NCI-H446 (cell line): ENCODE measurements at regions not wholly inside any gene's neighbourhood (a gene's known extent, or its start where the extent isn't known, plus 50 kb on each side); places are given as distances from the start of the nearest gene placed in this dataset.
"Not testable (repeated sequence)": the region's sequence is repeated elsewhere in the genome, so short reads cannot be mapped to it uniquely, and the experiment has no call there.

Experiments used
- DNase-seq, 2 experiments: peaks; one replicate each; lab custom pipeline; 2025; lab: John Stamatoyannopoulos, UW

- DNase-seq, result no peak
These were observed 348.3 kb downstream of the CGGBP1 start for GRCh38 chr3:87710511-87710910.

GRCh38 chr3:87710028-87710427 lies 348.8 kb downstream of the CGGBP1 start:
- no peak for DNase-seq

DNA sequence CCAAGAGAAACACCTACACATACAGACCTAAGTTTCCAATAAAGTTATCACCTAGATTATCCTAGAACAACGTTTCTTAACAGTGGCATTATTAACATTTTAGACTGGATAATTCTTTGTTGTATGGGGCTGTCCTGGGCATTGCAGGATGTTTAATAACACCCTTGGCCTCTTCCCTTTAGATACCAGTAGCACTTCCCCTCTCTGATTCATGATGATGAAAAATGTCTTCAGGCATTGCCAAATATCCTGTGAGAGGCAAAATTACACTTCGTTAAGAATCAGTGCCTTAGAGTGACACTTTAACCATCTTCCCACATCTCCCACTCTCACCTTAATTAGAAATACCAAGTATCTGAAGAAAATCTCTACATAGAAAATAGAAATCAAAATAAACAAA lies 352.6 kb downstream of the CGGBP1 start:
- no peak for DNase-seq

- no peak for DNase-seq
These were observed 356.2 kb downstream of the CGGBP1 start for GRCh38 chr3:87702600-87702999.

- DNase-seq, result no peak
These were observed 362.4 kb downstream of the CGGBP1 start for GRCh38 chr3:87696124-87697013.

- DNase-seq, result no peak
These were observed 364.1 kb downstream of the CGGBP1 start for GRCh38 chr3:87694678-87695077.

DNA sequence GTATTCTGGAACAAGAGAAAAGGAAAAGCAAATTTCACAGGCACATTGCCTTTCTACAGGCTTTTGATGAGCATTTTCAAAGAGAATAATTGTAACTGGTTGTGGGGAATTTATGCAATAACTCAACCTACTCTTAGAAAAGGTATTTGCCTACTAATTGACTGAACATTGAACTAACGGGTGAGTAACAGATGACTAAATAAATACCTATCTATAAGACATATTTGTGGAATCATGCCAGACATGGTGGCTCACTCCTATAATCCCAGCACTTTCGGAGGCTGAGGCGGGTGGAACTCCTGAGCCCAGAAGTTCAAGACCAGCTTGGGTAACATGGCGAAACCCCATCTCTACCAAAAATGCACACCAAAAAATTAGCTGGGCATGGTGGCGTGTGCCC lies 367.7 kb downstream of the CGGBP1 start:
- no peak for DNase-seq

- not testable (repeated sequence) for DNase-seq
These were observed 379.7 kb downstream of the CGGBP1 start for GRCh38 chr3:87678984-87679660.

- no peak for DNase-seq
These were observed 384.2 kb downstream of the CGGBP1 start for GRCh38 chr3:87674397-87675161.

DNA sequence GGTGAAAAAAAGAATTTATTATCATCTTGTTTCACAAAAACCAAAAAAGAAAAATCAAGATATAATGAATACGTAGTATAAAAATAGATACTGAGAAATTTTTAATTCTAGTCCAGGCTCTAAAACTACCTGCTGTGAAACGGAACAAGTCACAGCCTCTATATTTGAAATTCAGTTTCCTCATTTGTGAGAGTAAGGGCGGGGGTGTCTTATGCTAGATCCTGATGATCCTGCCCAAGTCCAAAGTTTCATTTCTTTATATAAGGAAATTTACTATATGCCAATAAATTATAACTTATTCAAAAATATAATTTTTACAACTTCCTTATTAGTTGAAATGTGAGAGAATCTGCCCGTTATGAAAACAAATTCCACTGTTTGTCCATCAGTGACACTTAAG lies 385.7 kb downstream of the CGGBP1 start:
- DNase-seq, result no peak

GRCh38 chr3:87654184-87654583 lies 377.8 kb upstream of the POU1F1 start:
- no peak for DNase-seq

DNA sequence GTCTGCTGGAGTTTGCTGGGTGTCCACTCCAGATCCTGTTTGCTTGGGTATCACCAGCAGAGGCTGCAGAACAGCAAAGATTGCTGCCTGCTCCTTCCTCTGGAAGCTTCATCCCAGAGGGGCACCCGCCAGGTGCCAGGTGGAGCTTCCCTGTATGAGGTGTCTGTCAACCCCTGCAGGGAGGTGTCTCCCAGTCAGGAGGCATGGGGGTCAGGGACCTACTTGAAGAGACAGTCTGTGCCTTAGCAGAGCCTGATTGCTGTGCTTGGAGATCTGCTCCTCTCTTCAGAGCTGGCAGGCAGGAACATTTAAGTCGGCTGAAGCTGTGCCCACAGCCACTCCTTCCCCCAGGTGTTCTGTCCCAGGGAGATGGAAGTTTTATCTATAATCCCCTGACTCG lies 376.8 kb upstream of the POU1F1 start:
- not testable (repeated sequence) for DNase-seq

DNA sequence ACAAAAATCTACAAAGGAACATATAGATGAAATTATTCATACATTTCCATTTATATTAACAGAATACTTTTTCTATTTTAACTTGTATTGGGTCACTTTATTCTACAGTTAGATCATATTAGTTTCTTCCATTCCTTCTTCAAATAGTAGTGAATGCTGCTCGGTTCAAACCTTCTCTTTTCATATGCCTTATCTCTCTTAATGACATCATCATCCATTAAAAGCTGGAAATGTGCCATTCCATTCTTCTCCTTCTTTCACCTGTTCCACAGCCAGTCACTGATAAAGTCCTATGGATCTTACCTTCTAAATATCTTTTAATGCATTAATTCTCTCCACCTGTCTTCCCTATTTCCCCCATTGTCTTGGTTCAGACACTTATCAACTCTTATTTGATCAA lies 358.0 kb upstream of the POU1F1 start:
- no peak for DNase-seq

- DNase-seq, result no peak
These were observed 350.9 kb upstream of the POU1F1 start for GRCh38 chr3:87627316-87627715.

DNA sequence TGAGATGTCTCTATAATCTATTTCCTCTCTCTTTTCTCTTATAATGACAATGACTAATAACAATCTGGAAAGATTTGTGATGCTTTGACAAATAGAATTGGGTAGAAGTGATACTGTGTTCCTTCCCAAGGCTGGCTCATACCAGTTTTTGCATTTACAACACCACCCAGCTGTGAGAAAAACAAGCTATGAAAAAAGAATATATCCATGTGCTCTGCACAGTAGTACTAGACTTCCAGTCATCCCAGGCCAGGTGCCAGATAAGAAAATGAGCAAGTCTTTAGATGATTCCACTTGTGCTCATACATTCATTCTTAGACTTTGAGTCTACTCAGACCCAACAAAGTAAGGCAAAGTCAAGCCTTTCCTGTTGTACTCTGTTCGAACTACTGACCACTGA lies 350.2 kb upstream of the POU1F1 start:
- no peak for DNase-seq

GRCh38 chr3:87625876-87626275 lies 349.5 kb upstream of the POU1F1 start:
- DNase-seq, result no peak

DNA sequence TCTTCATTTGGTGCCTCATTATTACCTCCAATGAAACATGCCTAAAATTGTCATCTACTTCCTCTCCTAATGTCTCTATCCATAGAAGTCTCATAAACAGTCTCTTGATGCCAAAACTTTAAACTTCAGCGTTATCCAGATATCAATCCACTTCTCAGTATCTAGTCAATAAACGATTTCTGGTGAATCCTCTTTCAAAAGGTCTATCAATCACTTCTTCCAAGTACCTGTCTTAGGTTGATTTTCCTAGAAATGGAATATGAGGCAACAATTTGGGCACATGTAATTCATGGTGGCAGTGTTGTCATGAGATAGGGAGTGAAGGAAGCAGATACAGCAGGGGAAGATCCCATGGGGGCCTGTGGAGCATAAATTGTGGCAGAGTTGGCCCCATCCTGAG lies 348.5 kb upstream of the POU1F1 start:
- DNase-seq, result no peak

GRCh38 chr3:87621667-87622066 lies 345.3 kb upstream of the POU1F1 start:
- no peak for DNase-seq

- no peak for DNase-seq
These were observed 339.1 kb upstream of the POU1F1 start for GRCh38 chr3:87615506-87615905.

DNA sequence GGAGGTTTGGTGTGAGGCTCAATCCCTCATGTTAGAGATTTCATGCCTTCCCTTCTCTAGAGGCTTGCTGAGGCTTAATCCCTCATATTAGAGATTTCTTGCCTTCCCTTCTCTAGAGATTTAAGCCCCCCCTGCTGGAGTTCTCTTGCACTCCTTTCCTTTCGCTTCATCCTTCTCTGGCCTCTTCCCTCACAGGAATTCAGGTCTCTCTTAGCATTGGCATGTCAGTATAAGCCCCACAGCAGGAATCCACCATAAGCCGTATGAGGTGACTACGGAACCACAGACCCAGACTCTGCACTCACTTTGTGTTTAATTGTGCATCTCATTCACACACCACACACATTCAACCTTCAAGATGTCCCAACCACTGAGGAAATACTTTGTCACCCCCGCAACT lies 338.6 kb upstream of the POU1F1 start:
- no peak for DNase-seq

GRCh38 chr3:87607234-87607633 lies 330.9 kb upstream of the POU1F1 start:
- no peak for DNase-seq

DNA sequence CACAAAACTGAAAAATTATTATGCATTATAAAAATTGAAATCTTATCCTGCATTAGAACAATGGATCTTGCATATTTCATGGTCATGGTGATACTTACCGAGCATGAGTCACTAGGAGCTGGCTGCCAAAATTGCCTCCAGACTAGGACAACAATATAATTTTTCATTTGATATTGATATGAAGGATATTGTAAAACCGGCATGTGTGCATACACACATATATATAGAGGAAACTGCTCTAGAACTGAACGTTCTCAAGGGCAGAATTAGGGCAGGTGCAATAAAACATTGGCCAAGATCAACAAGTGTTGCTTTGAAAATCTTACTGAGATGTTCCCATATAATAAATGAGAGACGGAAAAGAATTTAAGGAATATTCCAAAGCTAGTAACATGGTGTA lies 319.4 kb upstream of the POU1F1 start:
- DNase-seq, result no peak

DNA sequence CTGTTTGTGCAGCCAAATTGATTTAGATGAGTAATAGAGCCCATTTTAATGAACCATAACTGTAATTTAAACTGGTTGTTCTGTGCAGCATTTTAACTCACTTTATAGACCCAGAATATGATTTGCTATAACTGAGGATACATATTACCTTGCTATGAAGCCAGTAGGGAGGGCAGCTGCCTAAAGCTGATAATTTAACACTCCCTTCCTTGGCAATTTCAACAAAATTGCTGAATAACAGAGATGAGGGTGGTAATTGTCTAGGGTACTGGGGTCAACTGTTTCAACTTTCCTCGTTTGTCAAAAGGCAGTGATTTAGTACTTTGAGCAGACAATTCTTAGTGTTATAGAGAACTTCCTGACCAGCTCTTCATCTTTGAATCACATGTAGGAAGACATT lies 304.9 kb upstream of the POU1F1 start:
- DNase-seq, result no peak
